ENCODE measurements at regions not wholly inside any gene's neighbourhood (a gene's known extent, or its start where the extent isn't known, plus 50 kb on each side); places are given as distances from the start of the nearest gene placed in this dataset.

DNA sequence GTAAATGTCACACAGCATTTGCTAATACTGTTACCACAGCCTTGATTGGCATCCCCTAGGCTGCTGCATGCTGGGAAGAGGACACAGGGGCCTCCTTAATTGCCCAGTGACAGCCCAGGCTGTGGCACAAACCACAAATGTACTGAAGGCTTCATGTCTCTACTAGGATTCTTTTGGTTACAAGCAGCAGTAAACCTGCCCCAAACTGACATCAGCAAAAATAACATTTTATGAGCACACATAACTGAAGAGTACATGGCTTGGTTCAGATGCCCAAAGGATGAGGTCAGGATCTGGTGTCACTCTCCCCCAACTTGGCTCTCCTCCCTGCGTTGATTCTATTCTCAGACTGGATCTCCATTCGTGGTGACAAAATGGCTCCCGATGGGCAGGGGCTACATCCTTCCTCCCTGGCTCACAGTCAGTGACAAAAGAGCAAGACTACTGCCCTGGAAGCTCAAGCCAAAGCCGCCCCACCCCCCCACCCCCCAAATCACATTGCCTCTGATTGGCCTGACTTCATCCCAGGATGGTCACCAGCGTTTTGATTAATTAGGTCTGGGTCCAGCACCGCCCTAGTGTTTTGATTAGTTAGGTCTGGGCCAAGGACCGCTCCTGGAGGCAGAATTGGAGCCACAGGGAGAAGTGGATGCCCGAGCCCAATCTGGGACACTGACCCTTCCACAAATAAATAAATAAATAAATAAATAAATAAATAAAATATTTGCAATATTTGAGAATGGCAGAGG lies 180.5 kb upstream of the RBPJ start:
- no peak for TF ChIP-seq EGR1 (IDR thresholded peaks at IDR 0.05)
- no peak for TF ChIP-seq EP300 (IDR thresholded peaks at IDR 0.05; ENCODE audit: borderline replicate concordance)
